Embryonic facial prominence (tissue), 1 donor: ENCODE measurements at regions not wholly inside any gene's neighbourhood (a gene's known extent, or its start where the extent isn't known, plus 50 kb on each side); places are given as distances from the start of the nearest gene placed in this dataset.
"Not testable (repeated sequence)": the region's sequence is repeated elsewhere in the genome, so short reads cannot be mapped to it uniquely, and the experiment has no call there.

Experiments used
- DNase-seq: peaks from one replicate; pipeline ENCODE4 v3.0.0-alpha.2; 2016; ENCODE audit errors: extremely low spot score

- DNase-seq = no peak
These were observed 250.7 kb upstream of the PROK2 start for GRCh38 chr3:72035606-72036005.

GRCh38 chr3:72034986-72035385 is 250.0 kb upstream of the PROK2 start:
- no peak for DNase-seq

GRCh38 chr3:72033666-72034428 is 248.9 kb upstream of the PROK2 start:
- DNase-seq = no peak

GRCh38 chr3:72032441-72033135 is 247.6 kb upstream of the PROK2 start:
- DNase-seq = no peak

- DNase-seq = no peak
These were observed 246.6 kb upstream of the PROK2 start for GRCh38 chr3:72031581-72031980.

GRCh38 chr3:72030296-72030695 is 245.3 kb upstream of the PROK2 start:
- DNase-seq = not testable (repeated sequence)

- DNase-seq = not testable (repeated sequence)
These were observed 243.8 kb upstream of the PROK2 start for GRCh38 chr3:72028726-72029125.

- not testable (repeated sequence) for DNase-seq
These were observed 243.4 kb upstream of the PROK2 start for GRCh38 chr3:72028307-72028706.

GRCh38 chr3:72027728-72028127 is 242.8 kb upstream of the PROK2 start:
- DNase-seq = not testable (repeated sequence)

GRCh38 chr3:72022027-72022426 is 237.1 kb upstream of the PROK2 start:
- no peak for DNase-seq

- DNase-seq = no peak
These were observed 236.6 kb upstream of the PROK2 start for GRCh38 chr3:72021531-72021930.

- DNase-seq = no peak
These were observed 233.5 kb upstream of the PROK2 start for GRCh38 chr3:72018343-72018984.

GRCh38 chr3:72017935-72018334 is 233.0 kb upstream of the PROK2 start:
- DNase-seq = no peak

GRCh38 chr3:72017311-72017710 is 232.4 kb upstream of the PROK2 start:
- no peak for DNase-seq

GRCh38 chr3:72015463-72015862 is 230.5 kb upstream of the PROK2 start:
- no peak for DNase-seq

GRCh38 chr3:72013084-72013483 is 228.1 kb upstream of the PROK2 start:
- DNase-seq = no peak

- DNase-seq = no peak
These were observed 227.4 kb upstream of the PROK2 start for GRCh38 chr3:72012363-72012762.

- no peak for DNase-seq
These were observed 226.5 kb upstream of the PROK2 start for GRCh38 chr3:72011485-72011884.

GRCh38 chr3:72009851-72010443 is 225.0 kb upstream of the PROK2 start:
- no peak for DNase-seq

GRCh38 chr3:72008226-72008996 is 223.5 kb upstream of the PROK2 start:
- DNase-seq = no peak
